ENCODE measurements at regions not wholly inside any gene's neighbourhood (a gene's known extent, or its start where the extent isn't known, plus 50 kb on each side); places are given as distances from the start of the nearest gene placed in this dataset.

DNA sequence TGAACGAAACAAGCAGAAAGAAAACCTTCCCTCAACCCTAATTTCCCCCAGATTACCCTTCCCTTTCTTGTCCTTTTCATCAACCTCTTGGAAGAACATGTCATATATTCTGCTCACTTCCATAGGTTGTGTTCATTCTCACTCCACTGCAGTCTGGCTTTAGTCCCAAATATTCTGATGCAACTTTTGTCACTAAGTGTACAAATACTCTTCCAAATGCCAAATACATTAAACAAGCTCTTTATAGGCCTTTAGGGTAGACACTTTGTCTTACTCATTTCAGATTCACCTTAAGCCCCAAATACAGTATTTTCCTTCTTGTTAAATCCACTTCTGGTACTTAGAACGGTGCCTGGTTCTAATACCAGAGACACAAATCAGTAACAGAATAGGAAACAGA, 406.5 kb upstream of the CDIN1 start:
- Histone ChIP-seq H3K9me3 (no peaks in the 10 kb centered on the region), H3K4me1 (peaks cover 0 to 7% of the 10 kb centered on the region in 2 donors), H3K4me3 (no peak overlapping the region), H3K27me3 (no peaks in the 10 kb centered on the region), H3K27ac (no peak overlapping the region), H3K36me3 (no peaks in the 10 kb centered on the region)
- no peak for DNase-seq (ENCODE audit: low spot score)
- TF ChIP-seq, protein P1, sequence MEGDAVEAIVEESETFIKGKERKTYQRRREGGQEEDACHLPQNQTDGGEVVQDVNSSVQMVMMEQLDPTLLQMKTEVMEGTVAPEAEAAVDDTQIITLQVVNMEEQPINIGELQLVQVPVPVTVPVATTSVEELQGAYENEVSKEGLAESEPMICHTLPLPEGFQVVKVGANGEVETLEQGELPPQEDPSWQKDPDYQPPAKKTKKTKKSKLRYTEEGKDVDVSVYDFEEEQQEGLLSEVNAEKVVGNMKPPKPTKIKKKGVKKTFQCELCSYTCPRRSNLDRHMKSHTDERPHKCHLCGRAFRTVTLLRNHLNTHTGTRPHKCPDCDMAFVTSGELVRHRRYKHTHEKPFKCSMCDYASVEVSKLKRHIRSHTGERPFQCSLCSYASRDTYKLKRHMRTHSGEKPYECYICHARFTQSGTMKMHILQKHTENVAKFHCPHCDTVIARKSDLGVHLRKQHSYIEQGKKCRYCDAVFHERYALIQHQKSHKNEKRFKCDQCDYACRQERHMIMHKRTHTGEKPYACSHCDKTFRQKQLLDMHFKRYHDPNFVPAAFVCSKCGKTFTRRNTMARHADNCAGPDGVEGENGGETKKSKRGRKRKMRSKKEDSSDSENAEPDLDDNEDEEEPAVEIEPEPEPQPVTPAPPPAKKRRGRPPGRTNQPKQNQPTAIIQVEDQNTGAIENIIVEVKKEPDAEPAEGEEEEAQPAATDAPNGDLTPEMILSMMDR (IDR thresholded peaks at IDR 0.05), result no peak

DNA sequence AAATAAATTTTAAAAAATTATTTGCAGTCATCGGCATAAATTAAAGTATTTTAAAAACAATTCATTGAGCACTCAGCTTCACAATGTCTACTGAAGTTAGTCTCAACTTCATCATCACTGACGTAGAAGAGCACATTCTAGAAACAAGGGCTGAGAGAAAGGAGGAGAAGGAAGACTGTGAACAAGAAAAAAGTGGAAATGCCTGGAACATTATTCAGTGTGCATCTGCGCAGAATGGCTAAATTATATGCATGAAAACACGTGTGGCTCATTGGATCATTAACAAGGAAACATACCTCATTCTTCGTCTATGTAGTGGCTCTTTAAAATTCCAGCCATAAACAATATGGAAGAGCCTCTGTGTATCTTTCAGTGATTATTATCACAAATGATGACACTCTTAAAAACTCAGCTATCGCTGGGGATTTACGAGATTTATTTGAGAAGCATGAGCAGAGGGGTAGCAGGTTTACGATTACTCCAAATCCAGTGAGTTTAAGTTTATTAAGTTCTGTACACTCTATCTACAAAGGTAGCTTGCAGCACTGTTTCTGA, 404.2 kb upstream of the CDIN1 start:
- no peak overlapping the region for H3K27ac ChIP-seq
- no peak for DNase-seq (ENCODE audit: low spot score)

DNA sequence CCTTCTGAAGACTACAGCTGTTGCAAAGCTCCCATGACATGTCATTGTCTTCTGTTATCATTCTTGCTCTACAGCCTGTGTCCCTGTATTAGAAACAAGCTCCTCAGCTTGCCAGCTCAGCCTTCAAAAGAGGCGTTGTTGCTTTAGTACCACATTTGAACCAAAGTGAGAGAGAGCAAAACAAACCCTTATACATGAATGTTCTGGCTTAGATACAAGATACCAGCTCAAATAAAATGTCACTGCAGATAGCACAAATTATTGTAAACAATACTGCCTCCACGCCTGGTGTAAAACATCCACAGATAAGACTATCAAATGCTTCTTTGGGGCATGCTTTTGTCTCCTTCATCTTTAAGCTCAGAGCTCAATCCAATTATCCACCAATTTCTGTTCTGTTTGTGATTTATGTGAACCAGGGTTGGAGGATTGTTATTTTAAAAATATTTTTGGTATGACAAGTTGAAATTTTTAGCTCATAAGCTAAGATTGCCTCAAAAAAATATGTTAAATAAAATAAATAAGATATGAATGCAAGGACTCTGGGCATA, 403.6 kb upstream of the CDIN1 start:
- no peaks in the 10 kb centered on the region for H3K9me3 ChIP-seq
- peaks cover 0 to 7% of the 10 kb centered on the region in 2 donors for H3K4me1 ChIP-seq
- no peaks in the 10 kb centered on the region for H3K27me3 ChIP-seq
- H3K27ac ChIP-seq, result no peak overlapping the region
- no peak overlapping the region for H3K4me3 ChIP-seq
- no peaks in the 10 kb centered on the region for H3K36me3 ChIP-seq
- TF ChIP-seq, protein P1 (IDR thresholded peaks at IDR 0.05), result no peak
- no peak for DNase-seq (ENCODE audit: low spot score)

More for the DNA sequence above, 404.2 kb upstream of the CDIN1 start:
- H3K9me3 ChIP-seq, result no peaks in the 10 kb centered on the region
- peaks cover 0 to 7% of the 10 kb centered on the region in 2 donors for H3K4me1 ChIP-seq
- H3K27me3 ChIP-seq, result no peaks in the 10 kb centered on the region
- TF ChIP-seq, protein P1 (IDR thresholded peaks at IDR 0.05), result no peak
- H3K4me3 ChIP-seq, result no peak overlapping the region
- no peaks in the 10 kb centered on the region for H3K36me3 ChIP-seq

DNA sequence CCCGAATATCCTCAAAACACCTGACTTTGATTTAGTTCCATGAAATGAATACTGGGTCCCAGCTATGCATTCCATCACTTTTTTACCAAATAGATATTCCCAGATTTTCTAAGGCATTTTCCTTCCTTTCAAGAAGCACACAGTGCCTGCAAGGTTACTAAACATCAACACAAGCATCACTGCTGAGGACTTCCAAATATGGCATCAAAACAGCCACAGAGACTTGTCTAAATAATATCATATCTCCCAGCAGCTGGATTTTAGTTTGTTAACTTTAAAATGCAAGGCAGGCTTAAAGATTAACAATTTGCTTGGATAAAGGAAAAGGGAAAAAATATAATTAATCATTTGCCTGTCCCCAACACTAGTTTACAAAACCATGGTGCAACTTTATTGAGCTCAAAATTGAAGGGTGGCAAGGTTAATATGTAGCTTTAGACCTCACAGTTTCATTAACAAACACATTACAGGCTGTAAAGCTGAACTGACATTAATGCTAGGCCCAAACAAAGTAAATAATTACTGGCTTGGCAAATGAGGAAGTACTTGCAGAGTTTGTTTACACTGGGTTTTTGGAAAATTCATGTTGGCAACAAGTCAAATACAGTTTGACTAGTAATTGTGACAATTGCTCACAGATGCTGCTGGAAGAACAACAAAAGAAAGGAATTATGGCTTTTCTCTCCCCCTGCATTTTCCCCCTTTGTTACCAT, 401.7 kb upstream of the CDIN1 start:
- H3K36me3 ChIP-seq, result no peaks in the 10 kb centered on the region
- no peaks in the 10 kb centered on the region for H3K27me3 ChIP-seq
- peaks cover 0 to 7% of the 10 kb centered on the region in 2 donors for H3K4me1 ChIP-seq
- DNase-seq (ENCODE audit: low spot score), result no peak
- H3K9me3 ChIP-seq, result no peaks in the 10 kb centered on the region
- no peak overlapping the region for H3K4me3 ChIP-seq
- TF ChIP-seq, protein P1 (IDR thresholded peaks at IDR 0.05), result no peak
- no peak overlapping the region for H3K27ac ChIP-seq

DNA sequence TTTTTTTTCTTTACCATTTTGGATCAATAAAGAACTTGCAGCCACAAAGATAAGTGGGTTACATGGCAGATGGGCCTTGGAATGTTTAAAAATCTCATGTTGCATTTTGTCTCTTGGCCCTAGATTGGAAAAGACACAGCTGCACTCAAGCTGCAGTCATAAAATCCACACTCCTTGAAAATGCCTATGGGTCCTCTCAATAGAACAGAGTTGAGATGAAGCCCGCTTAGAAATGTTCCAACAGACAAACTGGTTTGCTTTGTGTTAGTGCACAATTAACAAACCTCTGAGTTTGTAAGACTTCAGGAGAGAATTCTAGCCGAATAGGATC, 401.2 kb upstream of the CDIN1 start:
- TF ChIP-seq, protein P1 (IDR thresholded peaks at IDR 0.05), result no peak
- H3K27me3 ChIP-seq, result no peaks in the 10 kb centered on the region
- no peaks in the 10 kb centered on the region for H3K36me3 ChIP-seq
- DNase-seq (ENCODE audit: low spot score), result no peak
- peaks cover 0 to 7% of the 10 kb centered on the region in 2 donors for H3K4me1 ChIP-seq
- no peak overlapping the region for H3K27ac ChIP-seq
- H3K9me3 ChIP-seq, result no peaks in the 10 kb centered on the region
- no peak overlapping the region for H3K4me3 ChIP-seq

All from right atrium auricular region (tissue), 2 donors.